ENCODE measurements at regions not wholly inside any gene's neighbourhood (a gene's known extent, or its start where the extent isn't known, plus 50 kb on each side); places are given as distances from the start of the nearest gene placed in this dataset.

GRCh38 chr1:5716126-5716525, 276.1 kb downstream of the NPHP4 start:
- Mint-ChIP-seq H3K4me1 (no peaks in the 10 kb centered on the region), H3K27me3 (peaks cover 4% of the 10 kb centered on the region), H3K4me3 (no peak overlapping the region), H3K36me3 (ENCODE audit: low read depth) (no peaks in the 10 kb centered on the region), H3K27ac (no peak overlapping the region), H3K9me3 (no peaks in the 10 kb centered on the region)
- CTCF ChIA-PET, result no interaction called here
- POLR2A ChIA-PET, result no interaction called here
- DNase-seq, result no peak

- ChIA-PET POLR2A (no interaction called here), CTCF (no interaction called here)
- H3K4me1 Mint-ChIP-seq, result no peaks in the 10 kb centered on the region
- no peak overlapping the region for H3K27ac Mint-ChIP-seq
- peaks cover 4% of the 10 kb centered on the region for H3K27me3 Mint-ChIP-seq
- no peak overlapping the region for H3K4me3 Mint-ChIP-seq
- H3K9me3 Mint-ChIP-seq, result no peaks in the 10 kb centered on the region
- DNase-seq, result no peak
- H3K36me3 Mint-ChIP-seq (ENCODE audit: low read depth), result no peaks in the 10 kb centered on the region
These were observed 278.9 kb downstream of the NPHP4 start for GRCh38 chr1:5713101-5714010.

- ChIA-PET CTCF (no interaction called here), POLR2A (no interaction called here)
- Mint-ChIP-seq H3K27me3 (peaks cover 1% of the 10 kb centered on the region), H3K4me1 (no peaks in the 10 kb centered on the region), H3K9me3 (no peaks in the 10 kb centered on the region), H3K27ac (no peak overlapping the region), H3K4me3 (no peak overlapping the region), H3K36me3 (ENCODE audit: low read depth) (no peaks in the 10 kb centered on the region)
- DNase-seq, result no peak
These were observed 280.1 kb downstream of the NPHP4 start for GRCh38 chr1:5711956-5712645.

- H3K27me3 Mint-ChIP-seq, result peaks cover 1% of the 10 kb centered on the region
- H3K27ac Mint-ChIP-seq, result no peak overlapping the region
- ChIA-PET CTCF (no interaction called here), POLR2A (no interaction called here)
- DNase-seq, result no peak
- no peaks in the 10 kb centered on the region for H3K4me1 Mint-ChIP-seq
- H3K4me3 Mint-ChIP-seq, result no peak overlapping the region
- no peaks in the 10 kb centered on the region for H3K36me3 Mint-ChIP-seq (ENCODE audit: low read depth)
- H3K9me3 Mint-ChIP-seq, result no peaks in the 10 kb centered on the region
These were observed 281.1 kb downstream of the NPHP4 start for GRCh38 chr1:5711079-5711478.

GRCh38 chr1:5709976-5710375, 282.2 kb downstream of the NPHP4 start:
- DNase-seq, result no peak
- Mint-ChIP-seq H3K36me3 (ENCODE audit: low read depth) (no peaks in the 10 kb centered on the region), H3K4me3 (no peak overlapping the region), H3K27ac (no peak overlapping the region), H3K4me1 (no peaks in the 10 kb centered on the region), H3K27me3 (peaks cover 1% of the 10 kb centered on the region), H3K9me3 (no peaks in the 10 kb centered on the region)
- POLR2A ChIA-PET, result no interaction called here
- CTCF ChIA-PET, result no interaction called here

- H3K27ac Mint-ChIP-seq, result no peak overlapping the region
- no peak for DNase-seq
- peaks cover under 1% of the 10 kb centered on the region for H3K27me3 Mint-ChIP-seq
- no peak overlapping the region for H3K4me3 Mint-ChIP-seq
- H3K4me1 Mint-ChIP-seq, result no peaks in the 10 kb centered on the region
- H3K9me3 Mint-ChIP-seq, result no peaks in the 10 kb centered on the region
- H3K36me3 Mint-ChIP-seq (ENCODE audit: low read depth), result no peaks in the 10 kb centered on the region
- ChIA-PET POLR2A (no interaction called here), CTCF (no interaction called here)
These were observed 282.7 kb downstream of the NPHP4 start for GRCh38 chr1:5709461-5709975.

- Mint-ChIP-seq H3K36me3 (ENCODE audit: low read depth) (no peaks in the 10 kb centered on the region), H3K9me3 (no peaks in the 10 kb centered on the region), H3K4me1 (no peaks in the 10 kb centered on the region), H3K27ac (no peak overlapping the region), H3K4me3 (no peak overlapping the region), H3K27me3 (no peaks in the 10 kb centered on the region)
- no peak for DNase-seq
- ChIA-PET CTCF (no interaction called here), POLR2A (no interaction called here)
These were observed 283.6 kb downstream of the NPHP4 start for GRCh38 chr1:5708346-5709245.

GRCh38 chr1:5707566-5708345, 284.5 kb downstream of the NPHP4 start:
- ChIA-PET CTCF (no interaction called here), POLR2A (no interaction called here)
- H3K4me3 Mint-ChIP-seq, result no peak overlapping the region
- no peaks in the 10 kb centered on the region for H3K36me3 Mint-ChIP-seq (ENCODE audit: low read depth)
- H3K27ac Mint-ChIP-seq, result no peak overlapping the region
- no peak for DNase-seq
- H3K4me1 Mint-ChIP-seq, result no peaks in the 10 kb centered on the region
- H3K9me3 Mint-ChIP-seq, result no peaks in the 10 kb centered on the region
- H3K27me3 Mint-ChIP-seq, result no peaks in the 10 kb centered on the region

- ChIA-PET CTCF (no interaction called here), POLR2A (no interaction called here)
- DNase-seq, result no peak
These were observed 286.0 kb downstream of the NPHP4 start for GRCh38 chr1:5706239-5706638.

GRCh38 chr1:5705751-5706150, 286.5 kb downstream of the NPHP4 start:
- POLR2A ChIA-PET, result no interaction called here
- Mint-ChIP-seq H3K36me3 (ENCODE audit: low read depth) (no peaks in the 10 kb centered on the region), H3K27ac (no peak overlapping the region), H3K4me1 (no peaks in the 10 kb centered on the region), H3K9me3 (no peaks in the 10 kb centered on the region), H3K27me3 (no peaks in the 10 kb centered on the region), H3K4me3 (no peak overlapping the region)
- CTCF ChIA-PET, result no interaction called here
- no peak for DNase-seq

More at GRCh38 chr1:5706239-5706638, 286.0 kb downstream of the NPHP4 start:
- H3K27ac Mint-ChIP-seq, result no peak overlapping the region
- no peaks in the 10 kb centered on the region for H3K4me1 Mint-ChIP-seq
- H3K36me3 Mint-ChIP-seq (ENCODE audit: low read depth), result no peaks in the 10 kb centered on the region
- H3K9me3 Mint-ChIP-seq, result no peaks in the 10 kb centered on the region
- H3K4me3 Mint-ChIP-seq, result no peak overlapping the region
- no peaks in the 10 kb centered on the region for H3K27me3 Mint-ChIP-seq

- Mint-ChIP-seq H3K27me3 (no peaks in the 10 kb centered on the region), H3K4me1 (no peaks in the 10 kb centered on the region), H3K27ac (no peak overlapping the region), H3K4me3 (no peak overlapping the region), H3K36me3 (ENCODE audit: low read depth) (no peaks in the 10 kb centered on the region), H3K9me3 (no peaks in the 10 kb centered on the region)
- ChIA-PET POLR2A (no interaction called here), CTCF (no interaction called here)
- DNase-seq, result no peak
These were observed 287.4 kb downstream of the NPHP4 start for GRCh38 chr1:5704561-5705514.

- H3K36me3 Mint-ChIP-seq (ENCODE audit: low read depth), result no peaks in the 10 kb centered on the region
- no peaks in the 10 kb centered on the region for H3K4me1 Mint-ChIP-seq
- no peak overlapping the region for H3K4me3 Mint-ChIP-seq
- H3K27me3 Mint-ChIP-seq, result peaks cover 3% of the 10 kb centered on the region
- DNase-seq, result no peak
- POLR2A ChIA-PET, result no interaction called here
- no peaks in the 10 kb centered on the region for H3K9me3 Mint-ChIP-seq
- H3K27ac Mint-ChIP-seq, result no peak overlapping the region
- CTCF ChIA-PET, result no interaction called here
These were observed 290.6 kb downstream of the NPHP4 start for GRCh38 chr1:5701642-5702041.
